Tibial artery (tissue), 4 donors: ENCODE measurements at regions not wholly inside any gene's neighbourhood (a gene's known extent, or its start where the extent isn't known, plus 50 kb on each side); places are given as distances from the start of the nearest gene placed in this dataset.
"Not testable (repeated sequence)": the region's sequence is repeated elsewhere in the genome, so short reads cannot be mapped to it uniquely, and the experiment has no call there.

Experiments
- DNase-seq, 2 donors: peaks; one replicate each; pipeline ENCODE4 v3.0.0-alpha.2; 2019
- H3K27ac ChIP-seq, 2 donors: fragments of 200-600 bp; sonication (generic) in 1 of 2; 1 replicate in 1 of 2; 2 replicates in 1 of 2; pipeline ENCODE4 v1.5.1; 2018 to 2019; ENCODE audit warnings: mild to moderate bottlenecking in 1 of 2
- H3K27me3 ChIP-seq, 2 donors: fragments of 200-600 bp; sonication (generic) in 1 of 2; one replicate each; pipeline versions ENCODE4 v1.5.1 to v1.6.0; 2016 to 2019
- H3K36me3 ChIP-seq, 3 donors: fragments of 200-600 bp; sonication (generic) in 2 of 3; one replicate each; pipeline ENCODE4 v1.5.1; 2016 to 2019; ENCODE audit warnings: mild to moderate bottlenecking in 2 of 3
- H3K4me1 ChIP-seq, 4 donors: fragments of 200-600 bp; sonication (generic) in 2 of 4; 1 replicate in 3 of 4; 2 replicates in 1 of 4; pipeline ENCODE4 v1.5.1; 2016 to 2019
- H3K4me3 ChIP-seq, 2 donors: fragments of 200-600 bp; sonication (generic) in 1 of 2; 1 replicate in 1 of 2; 2 replicates in 1 of 2; pipeline ENCODE4 v1.5.1; 2018 to 2019; ENCODE audit warnings: mild to moderate bottlenecking in 2 of 2
- H3K9me3 ChIP-seq, 3 donors: fragments of 200-600 bp; sonication (generic) in 1 of 3; one replicate each; pipeline ENCODE4 v1.5.1; 2016 to 2019
- intact Hi-C: fragments of 100-400 bp; cut with DNase I; formaldehyde crosslinking; loops from one replicate; pipeline ENCODE4 v1.15.0; 2023; ENCODE audit warnings: low total_unique reads

GRCh38 chr9:38904719-38905118 is 184.8 kb upstream of the FAM240B start:
- H3K36me3 ChIP-seq, H3K4me3 ChIP-seq, H3K27ac ChIP-seq, DNase-seq, H3K27me3 ChIP-seq, H3K4me1 ChIP-seq, H3K9me3 ChIP-seq, intact Hi-C loops: not testable (repeated sequence)

- DNase-seq, intact Hi-C loops, H3K4me1 ChIP-seq, H3K4me3 ChIP-seq, H3K9me3 ChIP-seq, H3K27ac ChIP-seq, H3K27me3 ChIP-seq, H3K36me3 ChIP-seq: not testable (repeated sequence)
These were observed 181.7 kb upstream of the FAM240B start for GRCh38 chr9:38901534-38902177.

GRCh38 chr9:38896404-38896803 is 176.5 kb upstream of the FAM240B start:
- DNase-seq, H3K36me3 ChIP-seq, H3K27me3 ChIP-seq, H3K9me3 ChIP-seq, H3K4me3 ChIP-seq, intact Hi-C loops, H3K27ac ChIP-seq, H3K4me1 ChIP-seq: not testable (repeated sequence)

GRCh38 chr9:38895227-38895626 is 175.3 kb upstream of the FAM240B start:
- H3K4me3 ChIP-seq, H3K4me1 ChIP-seq, intact Hi-C loops, H3K27ac ChIP-seq, H3K9me3 ChIP-seq, H3K27me3 ChIP-seq, H3K36me3 ChIP-seq, DNase-seq: not testable (repeated sequence)

- intact Hi-C loops, H3K4me1 ChIP-seq, H3K27me3 ChIP-seq, H3K27ac ChIP-seq, H3K4me3 ChIP-seq, DNase-seq, H3K36me3 ChIP-seq, H3K9me3 ChIP-seq: not testable (repeated sequence)
These were observed 172.8 kb upstream of the FAM240B start for GRCh38 chr9:38892539-38893232.

- H3K4me1 ChIP-seq, H3K4me3 ChIP-seq, H3K9me3 ChIP-seq, DNase-seq, H3K27me3 ChIP-seq, H3K27ac ChIP-seq, H3K36me3 ChIP-seq, intact Hi-C loops: not testable (repeated sequence)
These were observed 166.1 kb upstream of the FAM240B start for GRCh38 chr9:38886076-38886475.

GRCh38 chr9:38875616-38876015 is 155.7 kb upstream of the FAM240B start:
- DNase-seq, H3K36me3 ChIP-seq, H3K4me1 ChIP-seq, H3K9me3 ChIP-seq, H3K4me3 ChIP-seq, H3K27me3 ChIP-seq, intact Hi-C loops, H3K27ac ChIP-seq: not testable (repeated sequence)

- intact Hi-C loops, DNase-seq, H3K9me3 ChIP-seq, H3K4me1 ChIP-seq, H3K27me3 ChIP-seq, H3K4me3 ChIP-seq, H3K36me3 ChIP-seq, H3K27ac ChIP-seq: not testable (repeated sequence)
These were observed 151.5 kb upstream of the FAM240B start for GRCh38 chr9:38871282-38871940.

- intact Hi-C loops, H3K4me1 ChIP-seq, H3K36me3 ChIP-seq, H3K27ac ChIP-seq, H3K4me3 ChIP-seq, DNase-seq, H3K27me3 ChIP-seq, H3K9me3 ChIP-seq: not testable (repeated sequence)
These were observed 139.9 kb upstream of the FAM240B start for GRCh38 chr9:38859827-38860226.

GRCh38 chr9:38848966-38849365 is 129.0 kb upstream of the FAM240B start:
- H3K27me3 ChIP-seq, H3K4me3 ChIP-seq, H3K4me1 ChIP-seq, intact Hi-C loops, H3K36me3 ChIP-seq, H3K27ac ChIP-seq, H3K9me3 ChIP-seq, DNase-seq: not testable (repeated sequence)

- H3K27ac ChIP-seq, H3K36me3 ChIP-seq, H3K4me3 ChIP-seq, H3K27me3 ChIP-seq, H3K9me3 ChIP-seq, intact Hi-C loops, DNase-seq, H3K4me1 ChIP-seq: not testable (repeated sequence)
These were observed 120.3 kb upstream of the FAM240B start for GRCh38 chr9:38840213-38840612.

- H3K4me1 ChIP-seq, H3K9me3 ChIP-seq, H3K27ac ChIP-seq, intact Hi-C loops, H3K27me3 ChIP-seq, H3K4me3 ChIP-seq, H3K36me3 ChIP-seq, DNase-seq: not testable (repeated sequence)
These were observed 113.8 kb upstream of the FAM240B start for GRCh38 chr9:38833706-38834105.

GRCh38 chr9:38813855-38814254 is 93.9 kb upstream of the FAM240B start:
- H3K27me3 ChIP-seq, H3K27ac ChIP-seq, H3K36me3 ChIP-seq, H3K4me1 ChIP-seq, H3K4me3 ChIP-seq, H3K9me3 ChIP-seq, DNase-seq, intact Hi-C loops: not testable (repeated sequence)

- H3K27ac ChIP-seq, H3K4me3 ChIP-seq, DNase-seq, H3K9me3 ChIP-seq, intact Hi-C loops, H3K27me3 ChIP-seq, H3K36me3 ChIP-seq, H3K4me1 ChIP-seq: not testable (repeated sequence)
These were observed 88.1 kb upstream of the FAM240B start for GRCh38 chr9:38807919-38808459.
